Caco-2 (cell line): ENCODE measurements at regions not wholly inside any gene's neighbourhood (a gene's known extent, or its start where the extent isn't known, plus 50 kb on each side); places are given as distances from the start of the nearest gene placed in this dataset.

Source experiments
- BruUV-seq: library from RNA; stranded (reverse); fragments of 400-500 nt; replicated peaks from 2 replicates; lab custom pipeline; 2021; lab: Mats Ljungman, UMichigan
- CTCF ChIA-PET: fragments of 300-600 bp; sonication (Branson Sonifier 250); formaldehyde crosslinking; loops from one replicate; lab custom pipeline; 2022; ENCODE audit warnings: antibody characterized with exemption; lab: Charles Lee
- POLR2A ChIA-PET: fragments of 300-600 bp; sonication (Branson Sonifier 250); formaldehyde crosslinking; loops from one replicate; lab custom pipeline; 2022; ENCODE audit warnings: antibody characterized with exemption; lab: Charles Lee
- DNase-seq, 2 experiments: peaks; one replicate each; pipeline versions ENCODE4 v3.0.0 to v3.0.0-alpha.2; 2020 to 2022
- H3K27me3 ChIP-seq: replicated peaks from 2 replicates; pipeline ENCODE4 v1.6.0; 2011; ENCODE audit warnings: low read length; ENCODE audit not compliant: control insufficient read depth, insufficient read depth
- H3K36me3 ChIP-seq: 2 replicates; pipeline ENCODE4 v1.5.1; 2011; ENCODE audit warnings: low read length; ENCODE audit not compliant: control insufficient read depth, insufficient read depth
- H3K4me1 ChIP-seq: fragments of 250-450 bp; sonication (Bioruptor Pico); 2 replicates; pipeline ENCODE4 v1.5.1; 2020; ENCODE audit warnings: mild to moderate bottlenecking
- H3K4me3 ChIP-seq: 2 replicates; pipeline ENCODE4 v1.5.1; 2011; ENCODE audit warnings: low read depth, mild to moderate bottlenecking, control low read depth, low read length
- H3K9me3 ChIP-seq: fragments of 250-450 bp; sonication (Bioruptor Pico); 2 replicates; pipeline ENCODE4 v1.5.1; 2020; ENCODE audit warnings: mild to moderate bottlenecking, moderate library complexity
- H3K27ac Mint-ChIP-seq: one replicate; pipeline ENCODE4 v1.8.0; 2022; ENCODE audit warnings: mixed read lengths; ENCODE audit not compliant: unreplicated experiment
- H3K27me3 Mint-ChIP-seq: one replicate; pipeline ENCODE4 v1.8.0; 2022; ENCODE audit warnings: mixed read lengths; ENCODE audit not compliant: insufficient read depth, unreplicated experiment
- H3K36me3 Mint-ChIP-seq: one replicate; pipeline ENCODE4 v1.8.0; 2022; ENCODE audit warnings: mild to moderate bottlenecking, mixed read lengths; ENCODE audit not compliant: insufficient read depth, unreplicated experiment
- H3K4me1 Mint-ChIP-seq: one replicate; pipeline ENCODE4 v1.8.0; 2022; ENCODE audit warnings: low read depth, mixed read lengths; ENCODE audit not compliant: unreplicated experiment
- H3K4me3 Mint-ChIP-seq: one replicate; pipeline ENCODE4 v1.8.0; 2022; ENCODE audit warnings: mild to moderate bottlenecking, moderate library complexity, mixed read lengths; ENCODE audit not compliant: unreplicated experiment
- H3K9me3 Mint-ChIP-seq: one replicate; pipeline ENCODE4 v1.8.0; 2022; ENCODE audit warnings: mixed read lengths; ENCODE audit not compliant: unreplicated experiment
- CTCF ChIP-seq, 2 experiments: fragments of 200-600 bp in 1 of 2; IDR thresholded peaks; 1 replicate in 1 of 2; 2 replicates in 1 of 2; pipeline versions ENCODE4 v1.5.1 to v1.8.0; 2011 to 2022; ENCODE audit warnings: antibody characterized with exemption in 1 of 2, control low read depth in 1 of 2, inconsistent platforms in 1 of 2, low read depth in 1 of 2, low read length in 1 of 2, mild to moderate bottlenecking in 1 of 2, moderate library complexity in 1 of 2; ENCODE audit not compliant: insufficient read depth in 1 of 2, severe bottlenecking in 1 of 2, unreplicated experiment in 1 of 2
- intact Hi-C: fragments of 100-400 bp; cut with micrococcal nuclease; formaldehyde crosslinking; loops from one replicate; pipeline ENCODE4 v1.10.0; 2022; ENCODE audit not compliant: unreplicated experiment

- intact Hi-C loops, result no loop called here
- POLR2A ChIA-PET, result no interaction called here
These were observed 226.5 kb upstream of the MMADHC start for GRCh38 chr2:149814049-149814448.

GRCh38 chr2:149808556-149808955 is 221.0 kb upstream of the MMADHC start:
- intact Hi-C loops, result no loop called here
- no peaks in the 10 kb centered on the region for H3K36me3 ChIP-seq
- peaks cover 7% of the 10 kb centered on the region for H3K4me1 ChIP-seq
- no TSS peak for BruUV-seq
- no peaks in the 10 kb centered on the region for H3K4me1 Mint-ChIP-seq
- no peaks in the 10 kb centered on the region for H3K9me3 ChIP-seq
- TF ChIP-seq CTCF (IDR thresholded peaks at IDR 0.05; ENCODE audit: insufficient read depth in 1 of 2, low read depth in 1 of 2, low read length in 1 of 2, severe bottlenecking in 1 of 2, unreplicated experiment in 1 of 2), result no peak
- no peaks in the 10 kb centered on the region for H3K27me3 Mint-ChIP-seq
- ChIA-PET POLR2A (no interaction called here), CTCF (no interaction called here)
- H3K27ac Mint-ChIP-seq, result no peak overlapping the region
- no peak overlapping the region for H3K4me3 Mint-ChIP-seq
- no peaks in the 10 kb centered on the region for H3K36me3 Mint-ChIP-seq
- H3K27me3 ChIP-seq, result no peaks in the 10 kb centered on the region
- peaks cover 10% of the 10 kb centered on the region for H3K9me3 Mint-ChIP-seq
- no peak for DNase-seq
- no peak overlapping the region for H3K4me3 ChIP-seq

More at GRCh38 chr2:149814049-149814448, 226.5 kb upstream of the MMADHC start:
- BruUV-seq, result no TSS peak
- H3K36me3 ChIP-seq, result no peaks in the 10 kb centered on the region
- H3K27me3 ChIP-seq, result no peaks in the 10 kb centered on the region
- no peak for TF ChIP-seq CTCF (IDR thresholded peaks at IDR 0.05; ENCODE audit: insufficient read depth in 1 of 2, low read depth in 1 of 2, low read length in 1 of 2, severe bottlenecking in 1 of 2, unreplicated experiment in 1 of 2)
- Mint-ChIP-seq H3K27ac (no peak overlapping the region), H3K4me1 (no peaks in the 10 kb centered on the region), H3K4me3 (no peak overlapping the region), H3K9me3 (peaks cover 10% of the 10 kb centered on the region), H3K27me3 (no peaks in the 10 kb centered on the region), H3K36me3 (no peaks in the 10 kb centered on the region)
- DNase-seq, result no peak
- CTCF ChIA-PET, result no interaction called here
- H3K4me1 ChIP-seq, result peaks cover under 1% of the 10 kb centered on the region; the same call in 1 of the 2 replicates
- no peaks in the 10 kb centered on the region for H3K9me3 ChIP-seq
- H3K4me3 ChIP-seq, result no peak overlapping the region

- ChIA-PET CTCF (no interaction called here), POLR2A (no interaction called here)
- H3K36me3 ChIP-seq, result no peaks in the 10 kb centered on the region
- BruUV-seq, result no TSS peak
- Mint-ChIP-seq H3K36me3 (no peaks in the 10 kb centered on the region), H3K9me3 (peaks cover 10% of the 10 kb centered on the region), H3K4me3 (no peak overlapping the region), H3K4me1 (no peaks in the 10 kb centered on the region), H3K27me3 (no peaks in the 10 kb centered on the region), H3K27ac (no peak overlapping the region)
- peaks cover 7% of the 10 kb centered on the region for H3K4me1 ChIP-seq
- H3K27me3 ChIP-seq, result no peaks in the 10 kb centered on the region
- TF ChIP-seq CTCF (IDR thresholded peaks at IDR 0.05; ENCODE audit: insufficient read depth in 1 of 2, low read depth in 1 of 2, low read length in 1 of 2, severe bottlenecking in 1 of 2, unreplicated experiment in 1 of 2), result no peak
- intact Hi-C loops, result no loop called here
- no peak for DNase-seq
- no peak overlapping the region for H3K4me3 ChIP-seq
- no peaks in the 10 kb centered on the region for H3K9me3 ChIP-seq
These were observed 219.1 kb upstream of the MMADHC start for GRCh38 chr2:149806651-149807050.
